ENCODE measurements at regions not wholly inside any gene's neighbourhood (a gene's known extent, or its start where the extent isn't known, plus 50 kb on each side); places are given as distances from the start of the nearest gene placed in this dataset.
"Not testable (repeated sequence)": the region's sequence is repeated elsewhere in the genome, so short reads cannot be mapped to it uniquely, and the experiment has no call there.

DNA sequence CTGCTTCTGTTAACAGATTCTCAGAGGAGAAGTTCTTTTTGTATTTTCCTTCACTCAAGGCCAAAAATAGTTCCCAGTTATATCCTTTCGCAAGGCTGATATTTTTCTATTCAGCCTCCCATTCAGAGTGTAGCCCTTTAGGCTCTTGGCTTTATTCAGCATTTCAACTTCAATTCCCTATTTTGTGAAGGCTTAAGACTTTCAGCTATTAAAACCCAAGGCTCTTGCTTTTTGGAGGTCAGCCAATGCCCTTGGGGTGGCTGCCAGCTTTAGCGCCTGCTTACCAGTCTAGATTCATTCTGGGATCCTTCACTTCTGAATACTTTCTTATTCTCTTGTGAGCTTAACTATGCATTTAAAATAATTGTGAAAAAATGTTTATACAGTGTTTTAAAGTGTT lies 57.3 kb upstream of the ADGRA3 start:
- DNase-seq, result no peak

DNA sequence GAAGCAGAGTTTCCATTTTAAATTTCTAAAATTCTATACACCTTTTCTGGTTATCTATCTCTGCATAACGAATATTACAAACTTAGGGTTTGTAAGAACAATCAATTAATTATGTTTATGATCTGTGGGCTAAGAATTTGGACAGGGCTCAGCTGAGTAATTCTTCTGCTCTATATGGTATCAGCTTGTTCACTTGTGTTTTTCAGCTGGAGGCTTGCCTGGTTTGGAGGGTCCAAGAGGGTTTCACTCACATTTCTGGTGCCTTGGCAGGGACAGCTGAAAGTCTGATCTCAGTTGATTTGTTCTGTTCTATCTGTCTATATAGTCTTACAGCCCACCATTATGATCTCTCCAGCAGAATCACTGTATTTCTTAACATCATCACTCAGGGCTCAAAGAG lies 57.8 kb upstream of the ADGRA3 start:
- DNase-seq, result no peak

DNA sequence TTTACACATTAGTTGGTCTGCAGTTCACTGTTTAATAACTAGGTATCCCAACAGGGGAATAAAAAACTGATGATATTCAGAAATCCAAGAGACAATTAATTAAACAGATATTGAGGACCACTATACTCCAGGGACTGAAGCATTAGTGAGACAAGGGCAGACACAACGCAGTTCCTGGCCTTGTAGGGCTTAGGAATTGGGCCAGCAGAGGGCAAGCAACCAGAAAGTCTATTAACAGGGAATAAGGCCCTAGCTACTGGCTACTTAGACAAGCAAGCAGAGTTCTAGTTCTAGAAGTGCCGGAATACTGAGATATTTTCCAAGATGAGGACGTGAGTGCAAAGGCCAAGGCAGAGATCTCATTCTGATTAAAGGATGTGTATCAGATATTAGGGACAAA lies 58.6 kb upstream of the ADGRA3 start:
- DNase-seq, result no peak

DNA sequence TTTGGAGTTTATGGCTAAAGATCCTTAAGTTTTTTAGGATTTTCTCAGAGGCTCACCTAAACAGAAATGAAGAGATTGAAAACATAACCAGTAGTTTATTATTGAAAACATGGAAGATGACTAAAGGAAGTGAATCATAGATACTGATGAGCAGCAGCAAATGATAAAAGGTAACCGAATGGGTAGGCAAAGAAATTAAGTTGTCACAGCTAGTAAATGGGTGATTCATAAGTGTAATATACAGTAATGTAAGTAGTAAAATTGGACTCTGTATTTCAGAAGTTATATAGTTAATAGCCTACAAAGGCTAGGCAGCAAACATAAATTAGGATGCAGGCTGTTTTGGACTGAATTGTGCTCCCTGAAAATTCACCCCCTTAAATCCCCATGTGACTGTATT lies 59.0 kb upstream of the ADGRA3 start:
- DNase-seq, result no peak

DNA sequence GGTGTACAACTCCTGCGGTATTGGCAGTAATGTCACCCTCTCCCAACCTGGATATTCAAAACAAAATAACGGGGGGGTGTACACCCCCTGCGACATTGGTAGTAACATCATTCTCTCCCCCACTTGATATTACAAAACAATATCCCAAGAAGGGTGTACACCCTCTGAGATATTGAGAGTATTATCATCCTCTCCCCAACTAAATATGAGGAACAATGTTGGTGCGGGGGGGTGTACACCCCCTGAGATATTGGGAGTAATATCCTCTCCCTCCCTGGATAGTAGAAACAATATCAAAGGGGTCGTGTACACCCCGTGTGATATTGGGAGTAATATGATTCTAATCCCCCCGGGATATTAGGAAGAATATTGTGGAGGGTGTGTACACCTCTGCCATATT lies 71.4 kb upstream of the ADGRA3 start:
- DNase-seq, result no peak

DNA sequence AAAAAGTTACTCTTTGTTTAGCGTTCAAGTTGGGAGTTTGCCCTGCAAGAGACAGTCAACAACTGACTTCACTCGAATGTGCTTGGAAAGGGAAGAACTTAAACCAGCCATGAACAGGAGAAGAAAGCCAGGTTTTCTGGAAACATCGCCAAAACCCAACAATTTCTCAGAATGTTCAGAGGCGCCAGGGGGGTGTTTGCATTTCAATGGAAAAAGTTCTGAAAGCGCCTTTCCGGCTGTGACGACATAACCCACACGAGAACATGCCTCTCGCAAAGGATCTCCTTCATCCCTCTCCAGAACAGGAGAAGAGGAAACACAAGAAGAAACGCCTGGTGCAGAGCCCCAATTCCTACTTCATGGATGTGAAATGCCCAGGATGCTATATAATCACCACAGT lies 78.1 kb upstream of the ADGRA3 start:
- DNase-seq, result no peak

DNA sequence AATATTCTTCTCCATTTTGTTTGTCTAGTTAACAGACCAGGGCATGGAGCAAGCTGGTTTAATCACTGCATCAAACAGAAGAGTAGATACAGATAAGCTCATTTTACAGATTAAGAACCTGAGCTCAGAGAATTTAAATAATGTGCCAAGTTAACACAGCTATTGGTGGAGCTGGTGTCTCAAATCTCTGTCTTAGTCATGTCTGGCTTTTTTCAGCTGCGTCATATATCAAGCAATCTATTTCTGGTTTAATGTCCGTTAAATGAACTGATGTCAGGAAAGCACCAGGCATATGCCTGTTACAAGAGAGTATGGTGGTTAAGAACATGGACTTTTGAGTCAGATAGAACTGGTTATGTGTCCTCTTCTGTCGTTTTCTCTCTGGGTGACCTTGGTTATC lies 79.8 kb upstream of the ADGRA3 start:
- DNase-seq, result peak; percentile 11

DNA sequence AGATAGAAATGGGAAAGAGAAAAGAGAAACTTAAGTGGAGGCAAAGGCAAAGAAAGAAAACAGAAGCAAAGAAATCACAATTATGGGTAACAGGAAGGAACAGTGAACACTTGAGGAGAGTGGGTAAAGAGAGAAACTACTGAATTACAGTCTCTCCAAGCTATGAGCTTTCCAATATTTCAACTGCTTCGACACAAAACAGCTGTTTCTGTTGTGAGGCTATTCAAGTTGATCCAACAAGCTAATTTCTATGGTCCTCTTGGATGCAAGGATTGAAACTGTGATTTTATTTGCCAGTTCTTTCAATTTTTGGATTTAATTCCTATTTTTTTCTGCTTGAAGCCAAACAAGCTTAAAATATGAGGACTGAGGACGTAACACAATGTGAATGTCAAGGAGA lies 80.5 kb upstream of the ADGRA3 start:
- no peak for DNase-seq

DNA sequence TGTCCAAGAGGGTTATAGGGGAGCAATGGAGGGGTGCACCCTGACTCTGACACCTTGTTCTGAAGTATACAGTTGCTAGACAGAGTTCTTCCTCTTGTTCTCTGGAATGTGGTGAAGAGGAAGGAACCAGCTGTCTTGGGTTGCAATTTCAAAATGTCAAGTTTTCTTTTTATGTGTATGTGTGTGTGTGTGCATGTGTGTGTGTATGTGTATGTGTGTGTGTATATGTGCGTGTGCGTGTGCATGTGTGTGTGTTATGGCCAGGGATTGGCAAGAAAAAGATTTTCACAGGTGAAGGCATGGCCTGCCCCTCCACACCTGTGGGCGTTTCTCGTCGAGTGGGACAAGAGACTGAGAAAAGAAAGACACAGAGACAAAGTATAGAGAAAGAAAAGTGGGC lies 81.6 kb upstream of the ADGRA3 start:
- DNase-seq, result no peak

DNA sequence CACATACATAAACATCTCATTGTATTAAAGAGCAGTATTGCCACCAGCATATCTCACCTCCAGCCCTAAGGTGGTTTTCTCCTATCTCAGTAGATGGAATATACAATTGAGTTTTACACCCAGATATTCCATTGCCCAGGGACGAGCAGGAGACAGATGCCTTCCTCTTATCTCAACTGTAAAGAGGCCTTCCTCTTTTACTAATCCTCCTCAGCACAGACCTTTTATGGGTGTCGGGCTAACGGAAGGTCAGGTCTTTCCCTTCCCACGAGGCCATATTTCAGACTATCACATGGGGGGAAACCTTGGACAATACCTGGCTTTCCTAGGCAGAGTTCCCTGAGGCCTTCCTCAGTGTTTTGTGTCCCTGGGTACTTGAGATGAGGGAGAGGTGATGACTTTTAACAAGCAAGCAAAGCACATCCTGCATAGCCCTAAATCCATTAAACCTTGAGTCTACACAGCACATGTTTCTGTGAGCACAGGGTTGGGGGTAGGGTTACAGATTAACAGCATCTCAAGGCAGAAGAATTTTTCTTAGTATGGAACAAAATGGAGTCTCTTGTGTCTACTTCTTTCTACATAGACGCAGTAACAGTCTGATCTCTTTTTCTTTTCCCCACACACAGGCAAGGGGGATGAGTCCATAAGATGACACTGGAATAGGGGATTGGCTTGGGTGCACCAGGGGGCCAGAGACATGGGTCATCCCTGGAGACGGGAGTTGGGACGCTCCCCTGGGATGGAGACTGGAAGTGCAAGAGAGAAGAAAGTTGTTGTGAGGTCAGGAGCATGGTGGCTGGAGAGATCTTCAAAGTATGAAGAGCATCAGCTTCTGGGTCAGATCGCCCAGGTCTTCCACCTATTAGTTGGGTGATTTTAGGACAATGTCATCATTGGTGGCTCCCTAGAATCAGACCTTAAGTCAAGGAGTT lies 82.5 kb upstream of the ADGRA3 start:
- DNase-seq, result not testable (repeated sequence)

DNA sequence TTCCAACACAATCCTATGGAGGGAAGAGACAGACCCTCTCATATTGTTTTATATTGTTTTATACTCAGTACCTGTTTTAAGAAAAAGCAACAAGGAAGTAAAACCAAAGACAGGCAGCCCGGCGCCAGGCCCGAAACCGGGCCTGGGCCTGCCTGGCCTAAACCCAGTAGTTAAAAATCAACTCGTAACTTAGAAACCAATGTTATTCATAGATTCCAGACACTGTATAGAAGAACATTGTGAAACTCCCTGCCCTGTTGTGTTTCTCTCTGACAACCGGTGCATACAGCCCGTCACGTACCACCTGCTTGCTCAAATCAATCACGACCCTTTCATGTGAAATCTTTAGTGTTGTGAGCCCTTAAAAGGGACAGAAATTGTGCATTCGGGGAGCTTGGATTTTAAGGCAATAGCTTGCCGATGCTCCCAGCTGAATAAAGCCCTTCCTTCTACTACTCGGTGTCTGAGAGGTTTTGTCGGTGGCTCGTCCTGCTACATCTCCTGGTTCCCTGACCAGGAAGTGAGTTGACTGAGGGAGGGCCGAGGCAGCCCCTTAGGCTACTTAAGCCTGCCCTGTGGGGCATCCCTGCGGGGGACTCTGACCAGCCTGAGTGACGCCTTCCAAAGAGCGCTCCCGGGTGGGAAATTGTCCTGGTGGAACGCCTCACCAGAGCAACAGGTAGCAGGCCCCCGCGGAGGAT lies 83.5 kb upstream of the ADGRA3 start:
- DNase-seq, result not testable (repeated sequence)

DNA sequence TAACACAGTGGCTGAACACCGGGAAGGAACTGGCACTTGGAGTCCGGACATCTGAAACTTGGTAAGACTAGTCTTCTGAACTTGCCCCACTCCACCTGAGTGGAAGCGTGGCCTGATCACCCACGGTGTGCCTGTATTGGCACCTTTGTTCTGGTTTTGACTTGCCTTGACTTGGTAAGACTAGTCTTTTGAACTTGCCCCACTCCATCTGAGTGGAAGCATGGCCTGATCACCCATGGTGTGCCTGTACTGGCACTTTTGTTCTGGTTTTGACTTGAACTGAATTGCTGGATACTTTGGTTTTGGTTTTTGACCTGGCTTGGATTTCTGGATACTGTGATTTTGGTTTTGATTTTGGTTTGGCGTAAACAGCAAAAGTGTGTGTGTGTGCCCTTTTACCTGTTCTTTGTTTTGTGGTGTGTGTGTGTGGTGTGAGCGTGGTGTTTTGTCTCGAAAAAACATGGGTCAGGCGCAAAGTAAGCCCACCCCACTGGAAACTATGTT lies 84.1 kb upstream of the ADGRA3 start:
- DNase-seq, result not testable (repeated sequence)

DNA sequence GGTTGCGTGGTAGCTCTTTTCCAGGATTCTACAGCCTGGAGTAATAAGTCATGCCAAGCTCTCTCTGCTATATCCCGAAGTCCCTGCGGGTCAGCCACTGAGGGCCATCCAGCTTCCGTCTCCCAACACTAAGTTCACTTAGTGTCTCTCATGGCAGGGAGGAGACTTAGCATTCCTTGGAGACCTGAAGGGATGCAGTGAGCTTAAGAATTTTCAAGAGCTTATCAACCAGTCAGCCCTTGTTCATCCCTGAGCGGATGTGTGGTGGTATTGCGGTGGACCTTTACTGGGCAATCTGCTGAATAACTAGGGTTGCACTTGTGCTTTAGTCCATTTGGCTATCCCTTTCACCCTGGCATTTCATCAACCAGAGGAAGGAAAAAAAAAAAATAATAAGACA lies 85.8 kb upstream of the ADGRA3 start:
- DNase-seq, result not testable (repeated sequence)

DNA sequence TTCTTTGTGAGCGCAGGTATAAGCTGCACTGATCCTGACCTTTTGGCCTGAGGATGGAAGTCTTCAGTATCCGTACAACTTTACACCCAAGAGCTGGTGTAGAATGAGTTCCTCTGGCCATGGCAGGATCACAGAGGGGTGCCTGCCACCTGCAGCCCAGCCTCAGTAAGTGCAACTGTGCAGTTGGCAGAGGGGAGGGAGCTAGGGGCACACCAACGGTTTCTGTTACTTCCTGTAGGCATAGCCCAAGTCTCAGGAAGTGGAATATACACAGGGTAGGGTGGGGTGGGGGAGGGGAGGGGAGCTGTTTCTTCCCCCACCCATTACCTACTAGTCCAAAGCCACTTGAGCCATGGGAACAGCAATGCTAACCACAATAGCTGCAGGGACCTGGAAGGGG lies 85.4 kb upstream of the GBA3 start:
- DNase-seq, result peak; percentile 20

DNA sequence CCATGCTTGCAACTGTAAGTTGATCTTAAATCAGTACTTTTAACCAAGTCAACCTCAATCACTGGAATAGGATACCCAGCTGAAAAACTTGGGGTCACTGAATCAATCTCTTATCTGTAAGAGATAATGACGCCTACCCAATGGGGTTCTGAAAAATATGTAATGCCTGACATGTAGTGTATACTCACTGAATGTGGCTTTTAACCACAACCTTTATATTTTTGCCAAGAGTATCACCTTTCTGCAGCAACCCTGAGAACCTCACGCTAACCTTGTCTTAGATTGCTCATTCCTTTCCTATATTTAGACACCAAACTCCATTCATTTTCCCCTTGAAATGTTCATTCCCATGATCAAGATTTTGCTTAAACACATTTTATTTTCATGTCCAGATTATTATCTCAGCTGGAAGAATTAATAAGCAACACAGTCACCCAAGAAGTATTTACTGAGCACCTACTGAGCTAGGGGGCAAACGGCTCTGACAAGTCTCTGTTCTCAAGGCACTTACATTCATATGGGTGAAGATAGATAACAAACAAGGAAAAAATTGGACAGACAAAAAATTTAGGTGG lies 82.7 kb upstream of the GBA3 start:
- DNase-seq, result not testable (repeated sequence)

DNA sequence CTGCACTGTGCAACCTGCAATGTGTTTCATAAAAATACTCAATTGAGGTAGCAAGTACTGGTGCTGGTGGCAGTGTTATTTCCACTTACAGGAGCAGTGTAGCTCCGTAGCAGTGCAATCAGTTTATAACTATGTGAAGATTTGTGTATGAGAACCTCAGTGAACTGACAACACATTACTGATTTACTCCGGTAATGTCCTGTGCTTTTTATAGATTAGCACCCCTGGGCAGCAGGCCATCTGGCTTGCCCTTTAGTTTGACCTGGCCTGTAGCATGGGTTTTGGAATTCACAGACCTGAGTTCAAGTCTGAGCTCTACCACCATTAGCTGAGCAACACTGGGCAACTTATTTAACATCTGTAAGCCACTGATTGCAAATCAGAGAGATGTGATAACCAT lies 78.6 kb upstream of the GBA3 start:
- no peak for DNase-seq

DNA sequence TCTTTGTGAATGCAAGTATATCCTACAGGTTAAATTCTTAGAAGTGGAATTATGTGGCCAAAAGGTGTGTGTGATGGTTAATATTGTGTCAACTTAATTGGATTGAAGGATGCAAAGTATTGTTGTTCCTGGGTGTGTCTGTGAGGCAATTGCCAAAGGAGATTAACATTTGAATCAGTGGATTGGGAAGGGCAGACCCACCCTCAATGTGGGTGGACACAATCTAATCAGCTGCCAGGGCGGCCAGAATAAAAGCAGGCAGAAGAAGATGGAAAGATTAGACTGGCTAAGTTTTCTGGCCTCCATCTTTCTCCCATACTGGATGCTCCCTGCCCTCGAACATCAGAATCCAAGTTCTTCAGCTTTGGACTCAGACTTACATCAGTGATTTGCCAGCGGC lies 76.2 kb upstream of the GBA3 start:
- no peak for DNase-seq

DNA sequence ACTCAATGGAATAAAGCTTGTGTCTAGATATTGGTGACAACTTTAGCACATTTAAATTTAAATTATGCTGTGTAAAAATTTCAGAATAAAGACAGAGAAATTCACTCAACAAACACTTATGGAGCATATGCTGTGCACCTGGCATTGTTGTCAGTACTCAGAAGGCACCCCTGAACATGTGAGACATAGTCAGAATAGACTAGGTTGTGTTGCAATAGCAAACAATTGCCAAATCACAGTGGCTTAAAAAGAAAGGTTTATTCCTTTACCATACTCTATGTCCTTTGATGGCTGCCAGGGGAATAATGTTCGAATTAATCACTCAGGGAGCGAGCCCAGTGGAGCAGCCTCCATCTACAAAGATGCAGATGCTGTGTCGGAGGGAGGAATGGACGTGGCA lies 72.6 kb upstream of the GBA3 start:
- DNase-seq, result not testable (repeated sequence)

DNA sequence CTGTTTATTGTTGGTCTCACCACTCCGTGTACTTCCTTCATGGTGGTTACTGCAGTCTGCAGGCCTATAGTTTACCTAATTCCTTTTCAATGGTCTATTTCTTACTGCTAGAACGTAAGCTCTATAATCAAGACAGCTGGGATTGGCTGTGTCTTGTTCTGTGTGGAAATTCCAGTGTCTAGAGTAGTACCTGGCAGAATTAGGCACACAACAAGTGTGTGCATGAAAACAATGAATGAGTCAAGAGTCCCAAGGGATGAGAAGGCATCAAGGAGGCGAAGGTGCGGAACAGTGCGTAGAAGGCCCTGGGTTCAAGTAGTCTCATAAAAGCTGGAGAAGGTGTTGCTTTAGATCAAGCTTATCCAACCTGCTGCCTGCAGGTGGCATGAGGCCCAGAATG lies 70.8 kb upstream of the GBA3 start:
- DNase-seq, result not testable (repeated sequence)

DNA sequence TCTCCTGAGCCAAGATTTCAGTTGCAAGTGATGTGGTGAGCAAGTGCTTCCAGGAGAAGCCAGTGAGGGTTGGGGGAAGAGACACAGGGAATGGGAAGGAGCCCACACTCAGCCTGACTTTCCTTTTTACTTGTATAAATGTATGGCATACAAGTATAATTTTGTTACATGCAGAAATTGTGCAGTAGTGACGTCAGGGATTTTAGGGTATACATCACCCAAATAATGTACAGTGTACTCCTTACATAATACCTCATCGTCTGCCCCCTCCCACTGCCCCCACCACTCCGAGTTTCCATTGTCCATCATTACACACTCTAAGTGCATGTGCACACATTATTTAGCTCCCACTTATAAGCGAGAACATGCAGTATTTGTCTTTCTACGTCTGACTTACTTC lies 68.7 kb upstream of the GBA3 start:
- not testable (repeated sequence) for DNase-seq

DNA sequence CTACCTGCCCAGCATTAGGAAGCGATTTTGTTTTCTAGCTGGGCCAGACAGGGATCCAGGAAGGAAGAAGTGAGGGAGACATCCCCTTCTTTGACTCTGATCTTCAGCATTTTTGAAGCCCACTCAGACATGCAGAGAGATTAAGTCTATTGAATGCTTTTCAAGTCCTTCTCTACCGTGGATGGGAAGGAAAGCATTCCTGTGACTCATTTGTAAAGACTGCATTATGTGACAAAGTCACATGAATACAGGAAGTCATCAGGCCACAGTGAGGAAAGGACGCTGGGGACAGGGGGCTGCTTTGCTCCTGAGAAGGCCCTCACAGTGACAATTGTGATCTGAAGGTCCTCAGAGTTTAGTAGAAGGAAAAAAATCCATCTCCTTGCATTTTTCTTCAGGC lies 67.4 kb upstream of the GBA3 start:
- peak; percentile 3 for DNase-seq

DNA sequence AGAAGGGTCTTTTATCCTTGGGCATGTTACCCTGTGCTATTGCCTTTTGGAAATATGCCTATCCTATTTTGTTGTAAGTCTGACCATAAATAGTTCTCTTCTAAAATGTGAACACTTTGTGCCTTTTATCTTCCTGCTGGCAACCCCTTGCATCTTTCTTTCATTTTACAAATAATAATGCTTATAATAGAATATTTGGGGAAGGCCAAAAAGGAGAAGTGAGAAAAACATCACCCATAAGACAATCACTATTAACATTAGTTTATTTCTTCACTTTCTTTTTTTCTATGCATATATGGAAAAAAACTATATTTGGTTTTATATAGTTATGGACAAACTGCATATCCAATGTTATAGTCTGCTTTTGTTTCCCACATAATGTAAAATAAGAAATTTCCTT lies 64.9 kb upstream of the GBA3 start:
- not testable (repeated sequence) for DNase-seq

DNA sequence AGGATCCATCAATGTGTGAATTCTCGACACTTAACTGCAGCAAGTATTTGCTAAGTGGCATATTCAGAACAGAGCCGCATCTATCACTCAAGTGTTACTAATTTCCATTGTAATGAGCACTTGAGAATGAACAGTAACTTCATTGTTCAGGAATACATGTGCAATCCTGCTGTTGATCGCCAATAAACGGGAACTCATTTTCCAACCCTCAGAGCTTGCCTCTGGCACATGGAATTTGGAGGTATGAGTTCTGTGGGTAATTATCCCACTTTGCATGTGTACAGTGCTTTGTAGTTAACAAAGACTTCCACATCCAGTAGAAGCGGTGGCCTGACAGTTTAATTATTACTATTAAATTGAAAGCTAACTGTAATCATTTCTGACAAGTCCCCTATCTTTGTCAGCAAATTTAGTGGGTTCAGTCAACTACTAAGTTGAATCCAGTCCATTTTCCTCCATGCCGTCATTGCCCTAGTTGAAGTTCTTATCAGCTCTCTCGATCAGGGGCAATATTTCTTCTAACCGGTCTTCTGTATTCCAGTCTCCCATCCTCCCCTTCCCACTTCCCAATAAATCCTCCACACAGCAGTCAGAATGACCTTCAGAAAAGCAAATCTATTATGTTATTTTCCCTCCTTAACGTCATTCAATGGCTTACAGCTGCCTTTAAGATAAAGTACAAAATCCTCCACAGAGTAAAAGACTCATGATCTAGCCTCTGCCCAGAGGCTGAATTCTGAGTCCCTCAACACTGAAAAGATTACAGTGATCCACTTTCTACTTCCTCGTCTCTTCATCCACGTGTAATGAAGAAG lies 62.4 kb upstream of the GBA3 start:
- DNase-seq, result not testable (repeated sequence)

Data from suppressor macrophage treated with lipopolysaccharide for 4 hours (primary cell).